HG03045 (cell line): ENCODE measurements at regions not wholly inside any gene's neighbourhood (a gene's known extent, or its start where the extent isn't known, plus 50 kb on each side); places are given as distances from the start of the nearest gene placed in this dataset.

ENCODE experiments used
- ATAC-seq: cut with Tn5 transposase; IDR thresholded peaks from one replicate; pipeline ENCODE4 v1.9.1; 2021; ENCODE audit warnings: mild to moderate bottlenecking, moderate library complexity; ENCODE audit not compliant: unreplicated experiment

DNA sequence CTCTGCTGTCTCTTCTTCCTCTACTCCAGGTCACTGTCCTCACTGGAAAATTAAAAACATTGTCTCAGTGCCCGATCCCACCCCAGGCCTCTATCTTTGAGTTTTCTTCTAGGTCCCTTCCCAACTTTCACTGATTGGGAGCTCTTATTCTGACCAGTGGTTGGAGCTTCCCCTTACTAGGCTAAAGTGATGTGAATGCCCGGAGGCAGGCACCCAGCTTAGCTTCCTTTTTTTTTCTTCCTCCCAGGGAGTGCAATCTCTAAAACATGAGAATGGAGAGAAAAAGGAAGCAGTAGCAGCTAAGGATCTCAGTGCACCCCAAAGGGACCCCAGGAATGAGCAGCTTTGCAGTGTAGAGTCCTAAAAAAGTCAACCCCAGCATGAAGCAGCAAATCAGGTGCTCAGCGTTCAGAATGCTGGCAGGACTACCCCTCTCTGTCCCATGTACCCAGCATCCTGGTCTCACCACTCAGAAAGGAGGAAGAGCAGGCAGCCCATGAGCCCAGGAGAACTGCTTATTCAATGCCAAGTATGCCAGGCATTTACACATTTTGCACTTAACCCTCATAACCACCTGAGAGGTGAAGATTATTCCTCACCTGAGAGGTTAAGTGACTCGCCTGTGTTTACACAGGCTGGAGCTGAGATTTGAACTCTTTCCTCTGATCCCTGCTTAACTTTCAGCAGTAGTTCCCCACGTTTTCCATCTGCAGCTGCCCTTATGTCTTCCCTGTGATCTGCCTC, 146.2 kb upstream of the PWP1 start:
- no peak for ATAC-seq

DNA sequence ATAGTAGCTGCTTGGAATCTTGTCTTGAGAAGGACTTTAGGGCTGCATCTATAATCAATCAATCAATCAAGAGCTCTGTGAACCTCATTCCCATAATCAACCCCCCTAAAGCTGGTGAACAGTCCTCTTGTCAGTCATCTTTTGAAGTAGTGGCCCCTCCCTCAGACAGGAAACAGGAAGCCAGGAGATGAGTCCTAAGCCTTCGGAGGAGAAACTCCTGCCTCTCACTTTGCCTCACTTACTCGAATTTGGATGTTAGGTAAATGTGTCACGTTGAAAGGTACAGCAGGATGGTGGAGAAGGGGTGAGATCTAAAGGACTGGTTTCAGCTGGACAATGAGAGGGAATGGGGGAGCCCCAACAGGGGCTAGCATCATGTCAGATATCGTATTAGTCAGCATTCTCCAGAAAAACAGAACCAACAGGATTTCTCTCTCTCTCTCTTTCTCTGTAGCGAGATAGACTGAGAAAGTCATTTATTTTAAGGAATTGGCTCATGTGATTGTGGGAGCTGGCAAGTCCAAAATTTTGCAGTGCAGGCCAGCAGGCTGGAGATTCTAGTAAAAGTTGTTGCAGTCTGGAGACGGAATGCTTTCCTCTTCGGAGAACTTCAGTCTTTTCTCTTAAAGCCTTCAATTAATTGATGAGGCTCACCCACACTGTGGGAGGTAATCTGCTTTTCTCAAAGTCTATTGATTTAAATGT, 144.4 kb upstream of the PWP1 start:
- no peak for ATAC-seq

DNA sequence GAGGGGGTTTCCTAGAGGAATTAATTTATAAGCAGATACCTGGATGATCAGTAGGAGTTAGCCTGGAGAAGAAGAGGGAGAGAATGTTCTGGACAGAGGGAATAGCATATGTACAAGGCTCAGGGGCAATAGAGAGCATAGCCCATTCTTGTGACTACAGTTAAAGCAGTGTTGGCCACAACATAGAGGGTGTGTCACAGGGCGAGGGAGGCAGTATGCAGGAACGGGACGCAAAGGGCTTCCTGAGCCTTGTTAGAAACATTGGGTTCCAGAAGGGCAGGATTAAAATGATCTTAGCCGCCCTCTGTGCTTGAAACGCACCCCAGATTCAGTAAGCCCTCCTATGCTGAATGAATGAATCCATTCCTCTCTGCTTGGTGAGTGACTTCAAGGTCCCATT, 142.2 kb upstream of the PWP1 start:
- ATAC-seq, result no peak

DNA sequence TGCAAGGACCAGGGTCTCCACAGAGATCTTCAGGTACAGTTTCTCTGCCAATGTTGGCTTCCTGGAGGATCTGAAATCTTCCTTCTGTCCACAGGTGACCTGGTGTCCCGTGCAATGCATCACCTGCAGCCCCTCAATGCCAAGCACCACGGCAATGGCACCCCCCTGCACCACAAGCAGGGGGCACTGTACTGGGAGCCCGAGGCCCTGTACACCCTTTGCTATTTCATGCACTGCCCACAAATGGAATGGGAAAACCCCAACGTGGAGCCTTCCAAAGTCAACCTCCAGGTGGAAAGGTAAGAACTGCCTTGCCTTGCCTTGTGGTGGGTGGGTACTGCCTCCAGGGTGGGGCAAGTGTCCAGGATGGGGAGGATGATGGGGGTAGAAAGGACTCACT, 141.8 kb upstream of the PWP1 start:
- no peak for ATAC-seq

DNA sequence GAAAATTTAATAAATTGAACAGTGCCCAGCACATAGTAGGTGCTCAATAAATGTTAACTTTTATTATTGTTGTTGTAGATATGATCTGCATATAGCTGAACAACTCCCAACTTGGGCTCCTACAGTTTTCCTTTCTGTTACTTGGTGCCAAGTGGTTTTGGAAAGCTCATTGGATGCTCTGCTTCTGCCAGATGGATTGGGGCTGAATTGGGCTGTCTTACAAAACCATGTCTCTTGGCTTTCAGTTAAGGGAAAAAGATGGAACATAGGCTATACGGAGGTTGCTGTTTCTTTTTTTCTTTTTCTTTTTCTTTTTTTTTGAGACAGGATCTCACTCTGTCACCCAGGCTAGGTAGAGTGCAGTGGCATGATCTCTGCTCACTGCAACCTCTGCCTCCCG, 140.7 kb upstream of the PWP1 start:
- no peak for ATAC-seq

DNA sequence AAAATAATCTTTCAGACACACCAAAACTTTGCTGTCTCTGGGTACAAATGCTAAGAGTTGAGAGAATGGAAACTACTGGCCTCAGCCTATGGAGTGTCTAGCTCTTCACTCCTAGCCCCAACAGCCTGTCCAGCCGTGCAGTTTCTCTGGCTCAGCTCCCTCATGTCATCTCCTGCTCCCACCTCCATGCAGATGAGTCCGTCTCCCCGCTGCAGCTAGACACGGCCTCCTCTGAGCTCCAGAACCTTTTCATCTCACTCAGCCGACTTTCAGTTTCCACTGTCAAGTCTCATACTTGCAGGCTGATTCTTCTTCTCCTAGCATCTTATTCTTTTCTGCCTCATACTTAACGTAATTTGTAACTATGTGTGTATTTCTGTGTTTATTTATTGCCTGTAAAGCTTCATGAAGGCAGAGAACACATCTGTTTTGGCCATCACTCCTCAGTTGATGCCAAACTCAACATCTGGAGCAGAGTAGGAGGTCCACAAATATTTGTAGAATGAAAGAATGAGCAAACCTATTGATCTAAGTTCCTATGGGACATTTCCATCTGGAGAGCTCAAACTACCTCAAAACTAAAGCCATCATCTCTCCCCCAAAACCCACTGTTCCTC, 139.8 kb upstream of the PWP1 start:
- ATAC-seq, result no peak

DNA sequence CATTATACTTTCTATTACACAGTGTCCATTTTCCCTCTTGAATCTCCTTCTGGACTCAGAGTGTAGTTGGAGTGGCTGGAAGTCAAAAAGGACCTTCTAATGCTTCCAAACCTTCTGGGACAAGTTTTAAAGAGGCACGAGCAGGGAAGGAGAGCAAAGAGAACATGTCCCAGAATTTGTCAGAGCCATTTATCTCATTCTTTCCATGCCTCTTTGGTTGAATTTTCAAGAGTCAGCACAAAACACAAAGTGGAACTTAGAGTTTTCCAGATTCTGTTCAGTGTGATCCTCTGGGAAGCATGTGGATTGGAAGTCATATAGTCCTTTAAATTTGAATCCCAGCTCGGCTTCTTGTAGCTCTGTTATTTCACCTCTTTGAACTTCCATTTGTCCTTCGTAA, 138.2 kb upstream of the PWP1 start:
- no peak for ATAC-seq

DNA sequence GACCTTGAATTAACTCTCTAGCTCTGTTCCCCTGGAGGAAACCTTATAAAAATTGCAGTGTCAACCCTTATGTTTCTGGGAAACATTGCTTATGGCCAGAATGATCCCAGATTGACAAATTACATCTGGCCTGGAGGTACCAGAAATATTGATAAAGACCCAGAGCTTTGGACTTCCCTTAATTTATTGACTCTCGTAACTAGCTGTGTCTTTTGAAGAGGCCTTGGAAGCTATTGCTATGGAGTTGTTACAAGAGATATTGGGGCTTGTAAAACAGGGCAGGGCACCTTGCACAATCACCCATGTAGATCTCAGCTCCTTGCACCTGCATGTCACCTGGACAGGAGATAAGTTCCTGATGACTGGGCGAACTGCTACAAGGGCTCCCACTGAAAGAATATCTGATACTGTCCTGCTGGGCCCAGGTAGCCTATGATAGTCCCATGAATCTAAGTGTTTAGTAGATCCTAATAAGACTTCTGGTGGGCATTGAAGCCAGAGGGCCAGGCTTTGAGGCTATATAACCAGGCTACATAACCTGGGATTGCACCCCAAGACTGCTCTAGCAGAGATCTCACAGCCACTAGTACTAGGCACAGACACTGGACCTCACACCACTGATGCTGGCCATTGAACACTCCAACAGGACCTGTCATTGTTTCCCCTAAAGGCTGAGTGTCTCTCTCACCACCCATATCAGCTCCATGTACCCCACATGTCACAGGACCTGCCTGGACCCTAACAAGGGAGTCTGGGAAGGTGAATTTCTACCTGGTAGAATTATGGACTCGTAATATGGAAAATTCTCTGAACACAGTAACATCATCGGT, 135.7 kb upstream of the PWP1 start:
- no peak for ATAC-seq

DNA sequence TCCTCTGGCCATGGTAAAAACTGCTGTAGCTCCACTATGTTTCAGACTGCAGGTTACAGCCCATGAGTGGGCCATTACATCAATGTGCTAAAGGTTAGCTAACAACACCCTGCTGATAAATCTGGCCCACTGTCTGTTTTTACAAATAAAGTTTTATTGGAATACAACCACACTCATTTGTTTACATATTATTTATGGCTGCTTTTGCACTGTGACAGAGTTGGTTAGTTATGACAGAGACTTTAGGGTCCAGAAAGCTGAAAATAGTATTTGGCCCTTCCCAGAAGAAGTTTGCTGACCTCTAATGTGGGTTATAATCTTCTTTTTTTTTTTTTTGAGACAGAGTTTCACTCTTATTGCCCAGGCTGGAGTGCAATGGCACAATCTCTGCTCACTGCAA, 134.2 kb upstream of the PWP1 start:
- no peak for ATAC-seq

DNA sequence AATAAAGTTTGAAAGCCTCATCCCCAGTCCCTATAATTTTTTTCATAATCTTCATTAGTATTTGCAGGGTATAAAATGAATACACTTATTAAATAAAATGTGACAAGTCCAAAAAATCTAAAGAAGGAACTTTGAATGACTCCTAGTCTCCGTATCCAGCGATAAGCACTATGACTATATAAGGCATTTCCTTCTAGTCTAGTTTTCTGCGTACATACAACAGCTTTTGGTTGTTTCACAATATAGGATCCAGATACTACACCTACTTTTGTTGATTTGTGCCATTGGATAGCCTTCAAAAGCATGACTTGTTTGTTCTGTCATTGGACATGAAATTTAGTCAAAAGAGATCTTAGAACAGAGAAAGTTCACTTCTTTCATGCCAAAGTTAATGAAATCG, 133.3 kb upstream of the PWP1 start:
- ATAC-seq, result no peak

DNA sequence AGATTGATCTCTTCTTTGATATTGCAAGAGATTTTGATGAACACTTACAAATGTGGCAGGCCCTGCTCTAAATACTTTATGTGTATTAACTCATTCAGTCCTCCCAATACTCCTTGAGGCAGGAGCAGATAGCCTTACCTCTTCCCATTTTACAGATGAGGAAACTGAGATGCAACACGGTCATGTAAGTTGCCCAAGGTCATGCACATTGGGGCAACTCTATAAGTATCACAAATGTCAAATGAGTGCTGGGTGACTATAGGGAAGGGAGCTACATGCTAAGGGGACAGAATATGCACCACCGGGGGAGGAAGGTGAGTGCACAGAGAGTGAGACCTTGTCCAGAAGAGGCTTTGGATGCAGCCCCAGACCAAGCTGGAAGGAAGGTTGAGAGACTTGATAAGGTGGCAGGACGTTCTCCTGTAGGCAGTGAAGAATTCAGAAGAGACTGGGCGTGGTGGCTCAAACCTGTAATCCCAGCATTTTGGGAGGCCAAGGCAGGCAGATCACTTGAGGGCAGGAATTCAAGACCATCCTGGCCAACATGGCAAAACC, 132.3 kb upstream of the PWP1 start:
- no peak for ATAC-seq

DNA sequence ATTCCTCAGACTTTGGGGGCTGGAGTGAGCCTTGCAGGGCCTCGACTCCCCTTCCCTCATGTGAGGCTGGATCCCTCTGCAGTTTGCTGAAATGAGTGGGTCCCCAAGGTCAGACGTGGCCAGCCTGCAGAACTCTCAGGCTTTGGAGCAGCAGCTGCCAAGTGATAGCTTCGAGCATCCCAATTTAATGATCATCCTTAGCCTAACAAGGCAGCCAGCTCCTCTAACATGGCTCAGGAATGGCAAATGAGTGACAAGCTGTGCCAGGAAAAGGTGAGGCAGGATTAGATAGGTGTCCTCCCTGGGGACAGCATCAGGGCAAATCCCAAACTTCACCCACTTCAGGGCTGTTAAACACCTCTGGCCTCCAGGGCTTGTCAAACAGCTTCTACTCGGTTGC, 130.7 kb upstream of the PWP1 start:
- no peak for ATAC-seq

DNA sequence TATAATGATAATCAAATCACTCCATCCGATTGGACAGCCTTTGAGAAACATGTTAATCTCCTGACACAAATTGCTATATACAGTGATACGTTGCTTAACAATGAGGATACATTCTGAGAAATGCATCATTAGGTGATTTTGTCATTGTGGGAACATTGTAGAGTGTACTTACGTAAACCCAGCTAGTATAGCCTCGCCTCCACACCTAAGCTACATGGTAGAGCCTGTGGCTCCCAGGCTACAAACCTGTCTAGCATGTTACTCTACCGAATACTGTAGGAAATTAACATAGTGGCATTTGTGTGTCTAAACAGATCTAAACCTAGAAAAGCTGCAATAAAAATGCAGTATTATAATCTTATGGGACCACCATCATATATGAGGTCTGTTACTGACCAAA, 128.6 kb upstream of the PWP1 start:
- no peak for ATAC-seq

DNA sequence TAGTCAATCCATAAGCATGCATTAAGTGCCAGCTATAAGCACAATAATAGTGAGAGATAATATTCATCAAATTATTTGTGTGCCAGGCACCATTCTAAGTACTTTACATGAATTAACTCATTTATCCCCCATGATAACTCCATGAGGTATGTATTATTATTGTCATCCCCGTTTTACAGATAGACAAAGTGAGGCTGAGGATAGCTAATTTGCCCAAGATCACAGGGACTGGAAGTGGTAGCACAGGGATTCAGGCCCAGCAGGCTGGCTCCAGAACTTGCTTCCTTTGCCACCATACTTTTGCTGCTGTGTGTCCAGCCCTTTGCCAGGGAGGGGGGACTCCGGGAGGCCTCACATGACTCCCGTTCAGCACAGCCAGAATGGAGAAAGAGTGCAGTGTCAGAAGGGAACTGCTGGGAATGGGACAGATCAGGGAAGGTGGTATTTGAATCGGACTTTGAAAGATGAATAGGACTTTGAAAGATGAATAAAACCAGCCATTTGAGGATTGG, 128.0 kb upstream of the PWP1 start:
- no peak for ATAC-seq

DNA sequence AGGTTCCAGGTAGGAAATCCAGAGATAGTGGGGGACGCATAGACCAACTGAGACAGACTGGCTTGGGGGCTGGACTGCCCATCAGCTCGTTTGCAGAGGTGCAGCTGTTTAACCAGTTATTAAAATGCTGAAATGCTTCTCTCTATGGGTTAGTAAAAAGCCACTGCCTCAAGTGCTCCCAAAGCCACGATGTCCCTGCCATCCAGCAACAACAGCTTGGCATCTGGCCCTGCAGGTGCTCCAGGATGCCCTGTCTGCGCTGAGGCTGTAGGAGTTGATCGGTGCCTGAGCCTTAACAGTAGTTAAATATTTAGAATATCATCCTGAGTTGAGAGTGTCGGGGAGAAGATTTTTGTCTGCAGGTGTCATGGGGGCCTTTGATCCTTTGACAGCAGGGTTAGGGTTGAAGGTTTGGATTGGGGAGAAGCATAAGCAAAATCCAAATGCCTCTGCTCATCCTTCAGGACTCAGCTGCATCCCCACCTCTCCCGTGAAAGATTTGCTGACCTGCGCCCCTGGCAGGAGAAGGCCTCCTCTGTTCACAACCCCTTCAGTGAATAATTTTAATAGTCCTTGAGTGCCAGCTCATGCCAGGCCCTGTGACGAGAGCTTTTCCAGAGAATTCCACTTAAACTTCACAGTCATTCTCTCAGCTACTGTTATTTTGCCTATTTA, 127.3 kb upstream of the PWP1 start:
- no peak for ATAC-seq

DNA sequence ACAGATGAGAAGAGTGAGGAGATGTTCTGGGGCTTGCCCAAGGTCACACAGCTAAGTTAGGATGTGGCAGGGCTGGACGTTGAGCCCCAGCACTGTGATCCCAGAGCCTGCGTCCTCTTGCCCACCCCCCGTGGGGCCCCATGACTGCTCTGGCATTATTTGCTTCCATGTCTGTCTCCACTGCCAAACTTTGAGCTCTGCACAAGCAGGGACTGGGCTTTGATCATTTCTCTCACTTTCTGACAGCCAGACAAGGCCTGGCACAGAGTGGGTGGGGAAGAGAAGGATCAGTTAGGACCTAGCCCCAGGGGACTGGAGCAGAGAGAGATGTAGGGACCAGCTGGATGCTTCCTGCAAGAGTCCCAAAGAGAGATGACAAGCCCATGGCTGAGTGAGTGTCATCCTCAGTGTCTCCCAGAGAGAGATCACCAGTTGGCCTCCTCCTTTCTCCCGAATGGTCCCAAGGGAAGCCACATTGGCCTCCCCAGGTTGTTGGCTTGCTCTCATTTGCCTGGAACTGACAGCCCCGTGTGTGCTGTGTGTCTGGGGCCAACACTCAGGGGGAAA, 126.7 kb upstream of the PWP1 start:
- no peak for ATAC-seq

DNA sequence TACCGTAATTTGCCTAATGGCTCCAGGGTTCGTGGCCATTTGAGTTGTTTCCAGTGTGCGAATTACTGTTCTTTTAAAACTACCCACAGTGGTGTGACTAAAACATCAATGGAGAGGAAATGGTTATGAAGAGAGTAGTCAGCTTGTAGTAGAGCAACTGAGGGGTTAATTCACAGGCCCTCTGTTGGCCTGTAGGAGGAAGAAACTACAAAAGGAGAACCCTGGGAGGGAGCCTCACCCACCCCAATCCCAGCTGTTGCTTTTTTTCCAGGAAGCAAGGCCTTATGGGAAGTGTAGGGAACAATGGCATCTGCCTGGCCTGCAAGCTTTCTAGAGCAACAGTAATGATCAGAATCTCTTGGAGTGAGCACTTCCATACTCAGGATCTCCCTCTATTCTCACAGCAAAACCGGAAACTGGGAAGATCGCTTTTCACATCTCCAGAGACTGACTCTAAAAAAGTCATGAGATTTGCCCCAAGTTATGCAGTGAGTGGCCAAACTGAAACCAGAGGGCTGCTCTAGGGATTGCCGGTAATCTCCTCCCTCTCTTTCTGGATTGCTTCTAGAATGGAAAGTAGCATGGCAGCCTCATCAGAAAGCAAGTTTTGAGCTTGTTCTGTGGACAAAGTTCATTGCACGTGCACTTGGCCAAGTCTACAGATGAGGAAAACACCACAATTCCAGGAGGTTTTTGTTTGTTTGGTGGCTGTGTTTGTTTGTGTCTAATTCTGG, 125.3 kb upstream of the PWP1 start:
- ATAC-seq, result no peak

DNA sequence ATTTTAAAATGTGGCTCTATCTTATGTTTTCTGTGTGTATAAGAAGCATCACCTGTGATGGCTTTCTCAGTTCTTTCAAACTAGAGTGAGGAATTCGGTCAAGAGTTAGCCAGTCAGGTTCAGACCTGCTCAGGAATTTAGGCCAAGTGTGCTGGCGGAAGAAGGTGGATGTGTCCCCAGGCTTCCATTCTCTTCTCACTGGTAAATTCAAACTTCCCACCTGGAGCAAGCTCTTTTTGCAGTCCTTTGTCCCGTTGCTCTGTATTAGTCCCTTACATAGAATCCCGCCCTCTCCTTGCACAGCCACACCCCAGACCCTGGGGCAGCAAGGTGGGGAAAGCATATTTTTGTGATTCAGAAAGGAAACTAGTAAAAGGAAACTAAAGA, 124.7 kb upstream of the PWP1 start:
- ATAC-seq, result no peak

DNA sequence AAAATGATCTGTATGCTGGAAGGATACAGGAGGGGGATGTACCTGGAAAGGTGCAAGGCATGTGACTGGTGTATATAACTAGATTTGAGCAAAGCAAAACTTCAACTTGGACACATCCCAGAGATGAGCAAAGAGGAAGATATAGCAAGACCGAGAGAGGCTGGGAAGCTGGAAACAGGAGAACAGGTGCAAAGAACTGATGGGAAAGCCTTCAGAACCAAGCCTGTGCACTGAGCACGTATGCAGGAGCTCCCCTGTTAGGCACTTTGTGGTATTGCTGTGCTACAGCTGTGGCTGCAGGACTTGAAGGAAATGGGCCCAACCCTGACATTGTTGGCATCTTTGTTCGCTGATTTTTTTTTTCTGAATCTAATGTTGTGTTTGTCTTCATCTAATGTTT, 120.7 kb upstream of the PWP1 start:
- ATAC-seq, result no peak
